ENCODE measurements at regions not wholly inside any gene's neighbourhood (a gene's known extent, or its start where the extent isn't known, plus 50 kb on each side); places are given as distances from the start of the nearest gene placed in this dataset.

DNA sequence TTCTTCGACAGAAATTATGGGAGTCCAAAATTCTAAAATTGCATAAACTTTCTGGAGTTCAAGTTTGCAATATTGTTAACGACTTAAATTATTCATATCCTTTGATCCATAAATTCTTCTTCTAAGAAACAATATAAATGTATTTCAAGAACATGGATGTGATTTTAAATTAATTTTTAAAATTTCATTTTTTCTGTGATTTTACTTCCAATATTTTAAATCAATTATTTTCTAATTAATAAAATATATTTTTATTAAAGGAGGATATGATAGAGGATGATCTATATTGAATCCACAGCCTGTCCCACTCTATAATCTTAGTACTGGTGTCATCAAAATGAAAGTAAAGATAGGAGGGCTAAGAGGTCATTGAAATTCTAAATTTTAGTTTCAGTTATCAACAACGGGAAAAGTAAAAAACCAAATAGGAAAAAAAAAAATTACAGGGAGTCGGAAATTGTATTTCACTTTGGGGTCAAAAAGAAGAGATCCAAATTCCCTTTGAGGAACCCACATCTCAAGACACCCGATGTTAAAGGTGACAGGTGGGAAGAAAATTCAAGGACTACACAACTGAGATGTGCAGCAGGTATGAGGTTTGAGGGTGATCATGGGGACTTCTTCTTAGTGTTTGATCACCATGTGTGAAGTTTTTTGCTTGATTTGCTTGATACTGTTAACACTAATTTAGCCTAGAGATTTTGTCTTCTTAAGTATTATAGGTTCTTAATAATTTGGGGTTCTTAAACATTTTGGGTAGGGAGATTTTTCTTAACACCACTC, 154.8 kb upstream of the RGS18 start:
- DNase-seq (ENCODE audit: low spot score): no peak
- no peaks in the 10 kb centered on the region for H3K4me1 ChIP-seq (ENCODE audit: control insufficient read depth in 1 of 2, low read depth in 2 of 2)
- H3K4me3 ChIP-seq: no peak overlapping the region
- H3K36me3 ChIP-seq: no peaks in the 10 kb centered on the region
- no peak overlapping the region for H3K27ac ChIP-seq
- H3K9me3 ChIP-seq: no peaks in the 10 kb centered on the region
- no peak for TF ChIP-seq CTCF (IDR thresholded peaks at IDR 0.05)
- no peaks in the 10 kb centered on the region for H3K27me3 ChIP-seq (replicated peaks; ENCODE audit: insufficient read depth)
- no peak for ATAC-seq (ENCODE audit: insufficient number of reproducible peaks, low FRiP score, low read depth)

DNA sequence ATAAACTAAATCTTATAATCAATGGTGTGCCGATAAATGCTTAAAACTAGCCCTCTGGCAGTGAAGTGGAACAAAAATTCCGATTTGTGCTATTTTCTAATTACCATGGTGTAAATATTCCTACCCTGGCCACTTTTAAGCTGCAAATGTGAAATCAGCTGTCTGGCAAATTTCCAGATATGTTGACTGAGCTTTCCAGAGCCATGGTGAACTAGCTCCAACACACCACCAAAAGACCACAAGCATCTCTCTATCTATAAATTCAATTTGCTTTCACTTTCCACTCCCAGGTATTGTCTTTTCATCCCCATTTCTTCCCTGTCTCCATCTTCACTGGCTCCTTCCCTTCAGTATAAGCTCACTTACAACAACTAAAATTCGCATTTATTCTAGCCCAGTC, 152.3 kb upstream of the RGS18 start:
- no peaks in the 10 kb centered on the region for H3K27me3 ChIP-seq (replicated peaks; ENCODE audit: insufficient read depth)
- H3K36me3 ChIP-seq: no peaks in the 10 kb centered on the region
- ATAC-seq (ENCODE audit: insufficient number of reproducible peaks, low FRiP score, low read depth) (no peak), DNase-seq (ENCODE audit: low spot score) (no peak)
- no peak for TF ChIP-seq CTCF (IDR thresholded peaks at IDR 0.05)
- no peaks in the 10 kb centered on the region for H3K9me3 ChIP-seq
- no peak overlapping the region for H3K4me3 ChIP-seq
- no peaks in the 10 kb centered on the region for H3K4me1 ChIP-seq (ENCODE audit: control insufficient read depth in 1 of 2, low read depth in 2 of 2)
- H3K27ac ChIP-seq: no peak overlapping the region

DNA sequence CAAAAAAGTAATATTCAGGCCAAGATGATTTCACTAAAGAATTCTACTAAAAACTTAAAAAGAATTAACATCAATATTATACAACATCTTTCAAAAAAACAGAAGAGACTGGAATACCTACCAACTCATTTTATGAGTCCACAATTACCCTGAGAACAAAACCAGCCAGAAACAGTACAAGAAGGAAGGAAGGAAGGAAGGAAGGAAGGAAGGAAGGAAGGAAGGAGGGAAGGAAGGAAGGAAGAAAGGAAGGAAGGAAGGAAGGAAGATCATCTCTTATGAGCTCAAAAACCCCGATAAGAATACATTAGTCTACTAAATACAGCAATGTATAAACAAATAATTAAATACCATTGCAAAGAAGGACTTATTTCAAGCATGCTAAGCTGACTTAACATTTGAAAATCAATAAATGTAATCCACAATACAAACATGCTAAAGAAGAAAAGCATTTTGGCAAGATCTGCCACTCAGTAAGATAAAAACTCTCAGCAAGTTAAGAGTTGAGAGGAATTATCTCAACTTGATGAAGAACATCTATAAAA, 149.9 kb upstream of the RGS18 start:
- TF ChIP-seq CTCF (IDR thresholded peaks at IDR 0.05): no peak
- Histone ChIP-seq H3K27ac (no peak overlapping the region), H3K9me3 (no peaks in the 10 kb centered on the region), H3K4me1 (ENCODE audit: control insufficient read depth in 1 of 2, low read depth in 2 of 2) (no peaks in the 10 kb centered on the region), H3K27me3 (replicated peaks; ENCODE audit: insufficient read depth) (no peaks in the 10 kb centered on the region), H3K36me3 (no peaks in the 10 kb centered on the region), H3K4me3 (no peak overlapping the region)
- DNase-seq (ENCODE audit: low spot score) (no peak), ATAC-seq (ENCODE audit: insufficient number of reproducible peaks, low FRiP score, low read depth) (no peak)

DNA sequence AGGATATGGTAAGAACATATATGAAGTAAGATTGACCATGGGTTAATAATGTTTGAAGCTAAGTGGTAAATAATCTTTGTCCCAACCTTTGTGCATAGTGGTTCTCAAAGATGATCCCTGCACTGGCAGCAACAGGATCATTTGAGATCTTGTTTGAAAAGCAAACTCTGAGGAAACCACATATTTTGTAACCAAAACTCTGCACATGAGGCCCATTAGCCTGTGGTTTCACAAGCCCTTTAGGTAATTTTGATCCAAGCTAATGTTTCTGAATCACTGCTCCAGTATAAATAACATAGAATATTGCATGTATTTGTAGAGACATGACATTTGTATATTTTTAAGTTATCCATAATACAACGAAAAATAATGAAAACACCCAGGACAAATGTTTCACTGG, 147.9 kb upstream of the RGS18 start:
- no peaks in the 10 kb centered on the region for H3K36me3 ChIP-seq
- H3K4me3 ChIP-seq: no peak overlapping the region
- no peaks in the 10 kb centered on the region for H3K27me3 ChIP-seq (replicated peaks; ENCODE audit: insufficient read depth)
- H3K4me1 ChIP-seq (ENCODE audit: control insufficient read depth in 1 of 2, low read depth in 2 of 2): no peaks in the 10 kb centered on the region
- no peak for TF ChIP-seq CTCF (IDR thresholded peaks at IDR 0.05)
- H3K27ac ChIP-seq: no peak overlapping the region
- DNase-seq (ENCODE audit: low spot score) (no peak), ATAC-seq (ENCODE audit: insufficient number of reproducible peaks, low FRiP score, low read depth) (no peak)
- H3K9me3 ChIP-seq: no peaks in the 10 kb centered on the region

DNA sequence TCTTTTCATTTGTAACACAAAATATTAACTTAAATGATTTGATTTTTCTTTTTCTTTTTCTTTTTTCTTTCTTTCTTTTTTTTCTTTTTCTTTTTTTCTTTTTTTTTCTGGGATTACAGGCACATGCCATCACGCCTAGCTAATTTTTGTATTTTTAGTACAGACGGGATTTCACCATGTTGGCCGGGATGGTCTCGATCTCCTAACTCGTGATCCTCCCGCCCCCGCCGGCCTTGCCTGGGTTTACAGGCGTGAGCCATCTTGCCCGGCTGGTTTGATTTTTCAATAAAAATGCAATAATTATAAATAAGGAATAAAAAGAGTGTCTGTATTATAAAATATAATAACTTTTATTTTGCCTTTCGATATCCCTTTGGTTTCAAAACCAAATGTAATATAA, 146.7 kb upstream of the RGS18 start:
- Histone ChIP-seq H3K4me1 (ENCODE audit: control insufficient read depth in 1 of 2, low read depth in 2 of 2) (no peaks in the 10 kb centered on the region), H3K4me3 (no peak overlapping the region), H3K9me3 (no peaks in the 10 kb centered on the region), H3K27ac (no peak overlapping the region), H3K27me3 (replicated peaks; ENCODE audit: insufficient read depth) (no peaks in the 10 kb centered on the region), H3K36me3 (no peaks in the 10 kb centered on the region)
- DNase-seq (ENCODE audit: low spot score) (no peak), ATAC-seq (ENCODE audit: insufficient number of reproducible peaks, low FRiP score, low read depth) (no peak)
- no peak for TF ChIP-seq CTCF (IDR thresholded peaks at IDR 0.05)
